BLaER1 (cell line): ENCODE measurements at regions not wholly inside any gene's neighbourhood (a gene's known extent, or its start where the extent isn't known, plus 50 kb on each side); places are given as distances from the start of the nearest gene placed in this dataset.

Experiments used
- H3K27ac ChIP-seq: shearing (Covaris generic); formaldehyde crosslinking; 2 replicates; pipeline ENCODE4 v1.8.1; 2022
- H3K27me3 ChIP-seq: shearing (Covaris generic); formaldehyde crosslinking; 2 replicates; pipeline ENCODE4 v1.8.1; 2022
- H3K36me3 ChIP-seq: shearing (Covaris generic); formaldehyde crosslinking; 2 replicates; pipeline ENCODE4 v1.8.1; 2022
- H3K4me1 ChIP-seq: shearing (Covaris generic); formaldehyde crosslinking; 2 replicates; pipeline ENCODE4 v1.8.1; 2022
- H3K4me2 ChIP-seq: shearing (Covaris generic); formaldehyde crosslinking; 2 replicates; pipeline ENCODE4 v1.8.1; 2022
- H3K4me3 ChIP-seq: shearing (Covaris generic); formaldehyde crosslinking; 2 replicates; pipeline ENCODE4 v1.8.1; 2022
- H3K9ac ChIP-seq: shearing (Covaris generic); formaldehyde crosslinking; 2 replicates; pipeline ENCODE4 v1.8.1; 2022
- H3K9me3 ChIP-seq: shearing (Covaris generic); formaldehyde crosslinking; 2 replicates; pipeline ENCODE4 v1.8.1; 2022
- H4K20me1 ChIP-seq: shearing (Covaris generic); formaldehyde crosslinking; 2 replicates; pipeline ENCODE4 v1.8.1; 2022
- Cebpa-rat ChIP-seq: shearing (Covaris generic); IDR thresholded peaks from 2 replicates; pipeline ENCODE4 v1.8.1; 2022

- H3K4me3 ChIP-seq = no peak overlapping the region
- no peak overlapping the region for H3K27ac ChIP-seq
- no peaks in the 10 kb centered on the region for H3K27me3 ChIP-seq
- no peak overlapping the region for H3K9ac ChIP-seq
- no peak overlapping the region for H3K4me2 ChIP-seq
- no peaks in the 10 kb centered on the region for H4K20me1 ChIP-seq
- no peaks in the 10 kb centered on the region for H3K36me3 ChIP-seq
- H3K4me1 ChIP-seq = peaks cover 8% of the 10 kb centered on the region
- H3K9me3 ChIP-seq = no peaks in the 10 kb centered on the region
- TF ChIP-seq Cebpa-rat = no peak
These were observed 83.8 kb upstream of the FNDC3B start for GRCh38 chr3:171955598-171955997.

- Histone ChIP-seq H3K4me1 (peaks cover 8% of the 10 kb centered on the region), H3K4me2 (no peak overlapping the region), H3K4me3 (no peak overlapping the region), H3K27me3 (no peaks in the 10 kb centered on the region), H3K36me3 (no peaks in the 10 kb centered on the region), H3K9me3 (no peaks in the 10 kb centered on the region), H3K9ac (no peak overlapping the region), H4K20me1 (no peaks in the 10 kb centered on the region), H3K27ac (no peak overlapping the region)
- TF ChIP-seq Cebpa-rat = no peak
These were observed 83.1 kb upstream of the FNDC3B start for GRCh38 chr3:171956181-171956683.

- no peaks in the 10 kb centered on the region for H3K9me3 ChIP-seq
- no peak overlapping the region for H3K4me3 ChIP-seq
- H3K4me1 ChIP-seq = peaks cover 8% of the 10 kb centered on the region
- no peaks in the 10 kb centered on the region for H3K27me3 ChIP-seq
- no peak overlapping the region for H3K27ac ChIP-seq
- TF ChIP-seq Cebpa-rat = no peak
- no peak overlapping the region for H3K9ac ChIP-seq
- no peaks in the 10 kb centered on the region for H3K36me3 ChIP-seq
- H4K20me1 ChIP-seq = no peaks in the 10 kb centered on the region
- no peak overlapping the region for H3K4me2 ChIP-seq
These were observed 82.7 kb upstream of the FNDC3B start for GRCh38 chr3:171956705-171957104.

GRCh38 chr3:171959532-171960089 is 79.8 kb upstream of the FNDC3B start:
- peaks cover 8% of the 10 kb centered on the region for H3K4me1 ChIP-seq
- no peaks in the 10 kb centered on the region for H3K36me3 ChIP-seq
- TF ChIP-seq Cebpa-rat = no peak
- no peaks in the 10 kb centered on the region for H4K20me1 ChIP-seq
- no peak overlapping the region for H3K9ac ChIP-seq
- H3K4me2 ChIP-seq = no peak overlapping the region
- H3K27me3 ChIP-seq = no peaks in the 10 kb centered on the region
- no peak overlapping the region for H3K27ac ChIP-seq
- no peak overlapping the region for H3K4me3 ChIP-seq
- H3K9me3 ChIP-seq = no peaks in the 10 kb centered on the region

- TF ChIP-seq Cebpa-rat = no peak
- Histone ChIP-seq H3K27ac (no peak overlapping the region), H3K4me3 (no peak overlapping the region), H3K27me3 (no peaks in the 10 kb centered on the region), H3K9me3 (no peaks in the 10 kb centered on the region), H4K20me1 (no peaks in the 10 kb centered on the region), H3K4me2 (no peak overlapping the region), H3K36me3 (no peaks in the 10 kb centered on the region), H3K4me1 (peaks cover 8% of the 10 kb centered on the region), H3K9ac (no peak overlapping the region)
These were observed 79.2 kb upstream of the FNDC3B start for GRCh38 chr3:171960159-171960558.

- H3K4me2 ChIP-seq = no peak overlapping the region
- H3K27ac ChIP-seq = no peak overlapping the region
- peaks cover 8% of the 10 kb centered on the region for H3K4me1 ChIP-seq
- TF ChIP-seq Cebpa-rat = no peak
- no peaks in the 10 kb centered on the region for H3K27me3 ChIP-seq
- H4K20me1 ChIP-seq = no peaks in the 10 kb centered on the region
- H3K4me3 ChIP-seq = no peak overlapping the region
- H3K36me3 ChIP-seq = no peaks in the 10 kb centered on the region
- no peaks in the 10 kb centered on the region for H3K9me3 ChIP-seq
- H3K9ac ChIP-seq = no peak overlapping the region
These were observed 77.1 kb upstream of the FNDC3B start for GRCh38 chr3:171962137-171962720.

GRCh38 chr3:171963546-171963945 is 75.8 kb upstream of the FNDC3B start:
- no peak overlapping the region for H3K4me2 ChIP-seq
- no peak overlapping the region for H3K4me3 ChIP-seq
- no peaks in the 10 kb centered on the region for H3K36me3 ChIP-seq
- H3K9ac ChIP-seq = no peak overlapping the region
- H3K4me1 ChIP-seq = no peaks in the 10 kb centered on the region
- H3K27me3 ChIP-seq = no peaks in the 10 kb centered on the region
- TF ChIP-seq Cebpa-rat = no peak
- no peaks in the 10 kb centered on the region for H4K20me1 ChIP-seq
- H3K9me3 ChIP-seq = no peaks in the 10 kb centered on the region
- H3K27ac ChIP-seq = no peak overlapping the region

- no peak overlapping the region for H3K4me2 ChIP-seq
- no peak overlapping the region for H3K27ac ChIP-seq
- H3K27me3 ChIP-seq = no peaks in the 10 kb centered on the region
- H3K9me3 ChIP-seq = no peaks in the 10 kb centered on the region
- no peaks in the 10 kb centered on the region for H3K4me1 ChIP-seq
- no peak for TF ChIP-seq Cebpa-rat
- no peak overlapping the region for H3K4me3 ChIP-seq
- no peak overlapping the region for H3K9ac ChIP-seq
- H4K20me1 ChIP-seq = no peaks in the 10 kb centered on the region
- no peaks in the 10 kb centered on the region for H3K36me3 ChIP-seq
These were observed 74.2 kb upstream of the FNDC3B start for GRCh38 chr3:171965067-171965712.

GRCh38 chr3:171966533-171967136 is 72.7 kb upstream of the FNDC3B start:
- Histone ChIP-seq H3K27ac (no peak overlapping the region), H3K9me3 (no peaks in the 10 kb centered on the region), H3K4me3 (no peak overlapping the region), H3K9ac (no peak overlapping the region), H3K27me3 (no peaks in the 10 kb centered on the region), H3K36me3 (no peaks in the 10 kb centered on the region), H3K4me1 (no peaks in the 10 kb centered on the region), H3K4me2 (no peak overlapping the region), H4K20me1 (no peaks in the 10 kb centered on the region)
- TF ChIP-seq Cebpa-rat = no peak

GRCh38 chr3:171967137-171967783 is 72.1 kb upstream of the FNDC3B start:
- no peaks in the 10 kb centered on the region for H3K27me3 ChIP-seq
- H3K9me3 ChIP-seq = no peaks in the 10 kb centered on the region
- H3K4me2 ChIP-seq = no peak overlapping the region
- no peak for TF ChIP-seq Cebpa-rat
- H4K20me1 ChIP-seq = no peaks in the 10 kb centered on the region
- H3K27ac ChIP-seq = no peak overlapping the region
- no peak overlapping the region for H3K9ac ChIP-seq
- no peaks in the 10 kb centered on the region for H3K36me3 ChIP-seq
- H3K4me1 ChIP-seq = peaks cover under 1% of the 10 kb centered on the region
- no peak overlapping the region for H3K4me3 ChIP-seq
